SU-DHL-6 (cell line): ENCODE measurements at regions not wholly inside any gene's neighbourhood (a gene's known extent, or its start where the extent isn't known, plus 50 kb on each side); places are given as distances from the start of the nearest gene placed in this dataset.

Experiments used
- EZH2phosphoT487 ChIP-seq: fragments of 200-600 bp; sonication (generic), shearing (Covaris generic); conservative IDR thresholded peaks from 2 replicates; pipeline ENCODE4 v1.6.1; 2018; ENCODE audit warnings: mild to moderate bottlenecking, antibody characterized with exemption, low read length, moderate library complexity, mixed read lengths
- TF ChIP-seq, protein P1 (sequence below): fragments of 200-600 bp; sonication (generic); IDR thresholded peaks from one replicate; pipeline ENCODE4 v1.5.1; 2017; ENCODE audit warnings: antibody characterized with exemption, mild to moderate bottlenecking, low read length, moderate library complexity; ENCODE audit not compliant: insufficient read depth, poor library complexity, severe bottlenecking

- TF ChIP-seq, protein P1, sequence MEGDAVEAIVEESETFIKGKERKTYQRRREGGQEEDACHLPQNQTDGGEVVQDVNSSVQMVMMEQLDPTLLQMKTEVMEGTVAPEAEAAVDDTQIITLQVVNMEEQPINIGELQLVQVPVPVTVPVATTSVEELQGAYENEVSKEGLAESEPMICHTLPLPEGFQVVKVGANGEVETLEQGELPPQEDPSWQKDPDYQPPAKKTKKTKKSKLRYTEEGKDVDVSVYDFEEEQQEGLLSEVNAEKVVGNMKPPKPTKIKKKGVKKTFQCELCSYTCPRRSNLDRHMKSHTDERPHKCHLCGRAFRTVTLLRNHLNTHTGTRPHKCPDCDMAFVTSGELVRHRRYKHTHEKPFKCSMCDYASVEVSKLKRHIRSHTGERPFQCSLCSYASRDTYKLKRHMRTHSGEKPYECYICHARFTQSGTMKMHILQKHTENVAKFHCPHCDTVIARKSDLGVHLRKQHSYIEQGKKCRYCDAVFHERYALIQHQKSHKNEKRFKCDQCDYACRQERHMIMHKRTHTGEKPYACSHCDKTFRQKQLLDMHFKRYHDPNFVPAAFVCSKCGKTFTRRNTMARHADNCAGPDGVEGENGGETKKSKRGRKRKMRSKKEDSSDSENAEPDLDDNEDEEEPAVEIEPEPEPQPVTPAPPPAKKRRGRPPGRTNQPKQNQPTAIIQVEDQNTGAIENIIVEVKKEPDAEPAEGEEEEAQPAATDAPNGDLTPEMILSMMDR, result no peak
- TF ChIP-seq EZH2phosphoT487, result no peak
These were observed 127.1 kb upstream of the ATP10A start for GRCh38 chr15:25990220-25990619.
